ENCODE measurements at regions not wholly inside any gene's neighbourhood (a gene's known extent, or its start where the extent isn't known, plus 50 kb on each side); places are given as distances from the start of the nearest gene placed in this dataset.

GRCh38 chr4:152039691-152040090, 278.9 kb upstream of the GATB start:
- Mint-ChIP-seq H3K36me3 (ENCODE audit: insufficient read depth in 1 of 3, low read depth in 3 of 3) (peaks cover 5 to 12% (median 5%) of the 10 kb centered on the region in 3 experiments; a peak in 3 of 7 replicates), H3K27me3 (ENCODE audit: low read depth) (peaks cover 5% of the 10 kb centered on the region), H3K27ac (peak overlapping the region in 1 of 3 experiments; percentile 57; a peak in 1 of 7 replicates), H3K4me1 (peaks cover 6 to 7% of the 10 kb centered on the region in 2 experiments), H3K9me3 (peaks cover 8 to 13% of the 10 kb centered on the region in 2 experiments), H3K4me3 (no peak overlapping the region)
- Histone ChIP-seq H2AFZ (ENCODE audit: low read length) (no peak overlapping the region), H3K27ac (ENCODE audit: insufficient read length, low read depth, low read length) (no peak overlapping the region), H3K4ac (ENCODE audit: low read depth, low read length) (no peak overlapping the region), H3K56ac (ENCODE audit: insufficient read length, low read depth, low read length) (no peak overlapping the region), H2BK12ac (ENCODE audit: insufficient read length, low read depth, low read length) (no peak overlapping the region), H3K14ac (ENCODE audit: insufficient read depth, low read length) (no peak overlapping the region), H4K8ac (replicated peaks; ENCODE audit: insufficient read length, low read depth, low read length) (no peak overlapping the region), H2BK120ac (ENCODE audit: low read depth, low read length, poor library complexity, severe bottlenecking) (no peak overlapping the region), H3K23me2 (ENCODE audit: insufficient read length, low read depth, low read length, poor library complexity, severe bottlenecking) (no peaks in the 10 kb centered on the region), H3K9ac (ENCODE audit: extremely low read depth, insufficient read length, low read length) (no peak overlapping the region), H3K27me3 (ENCODE audit: insufficient read depth, low read length) (no peaks in the 10 kb centered on the region), H2BK5ac (ENCODE audit: insufficient read length, low read length) (no peak overlapping the region), H4K20me1 (ENCODE audit: control insufficient read depth, insufficient read depth, insufficient read length) (no peaks in the 10 kb centered on the region), H3K79me1 (ENCODE audit: insufficient read depth, low read depth, low read length, poor library complexity, severe bottlenecking) (no peaks in the 10 kb centered on the region), H4K5ac (ENCODE audit: insufficient read length, low read depth, low read length) (no peak overlapping the region), H3T11ph (ENCODE audit: low read length) (no peak overlapping the region), H4K91ac (ENCODE audit: insufficient read length, low read depth, low read length) (no peak overlapping the region), H2BK15ac (ENCODE audit: low read depth, low read length) (no peak overlapping the region), H3K4me2 (ENCODE audit: insufficient read depth, insufficient read length, low read length) (no peak overlapping the region), H3K79me2 (ENCODE audit: insufficient read depth, low read length) (no peaks in the 10 kb centered on the region), H2AK5ac (ENCODE audit: insufficient read length, low read length) (no peak overlapping the region), H2BK20ac (ENCODE audit: low read depth, low read length, poor library complexity, severe bottlenecking) (no peak overlapping the region), H3K23ac (ENCODE audit: insufficient read length, low read depth, low read length) (no peak overlapping the region), H3K9me3 (ENCODE audit: control insufficient read depth, low read depth, low read length) (no peaks in the 10 kb centered on the region), H3K18ac (ENCODE audit: insufficient read length, low read depth, low read length) (no peak overlapping the region), H3K4me1 (ENCODE audit: insufficient read depth, low read length) (no peaks in the 10 kb centered on the region)
- no peak for DNase-seq
- no CpG with 5 or more reads among the region's 5 CpGs for WGBS (ENCODE audit: extremely low coverage, insufficient read length, low lambda C conversion rate)
- TF ChIP-seq, protein P1, sequence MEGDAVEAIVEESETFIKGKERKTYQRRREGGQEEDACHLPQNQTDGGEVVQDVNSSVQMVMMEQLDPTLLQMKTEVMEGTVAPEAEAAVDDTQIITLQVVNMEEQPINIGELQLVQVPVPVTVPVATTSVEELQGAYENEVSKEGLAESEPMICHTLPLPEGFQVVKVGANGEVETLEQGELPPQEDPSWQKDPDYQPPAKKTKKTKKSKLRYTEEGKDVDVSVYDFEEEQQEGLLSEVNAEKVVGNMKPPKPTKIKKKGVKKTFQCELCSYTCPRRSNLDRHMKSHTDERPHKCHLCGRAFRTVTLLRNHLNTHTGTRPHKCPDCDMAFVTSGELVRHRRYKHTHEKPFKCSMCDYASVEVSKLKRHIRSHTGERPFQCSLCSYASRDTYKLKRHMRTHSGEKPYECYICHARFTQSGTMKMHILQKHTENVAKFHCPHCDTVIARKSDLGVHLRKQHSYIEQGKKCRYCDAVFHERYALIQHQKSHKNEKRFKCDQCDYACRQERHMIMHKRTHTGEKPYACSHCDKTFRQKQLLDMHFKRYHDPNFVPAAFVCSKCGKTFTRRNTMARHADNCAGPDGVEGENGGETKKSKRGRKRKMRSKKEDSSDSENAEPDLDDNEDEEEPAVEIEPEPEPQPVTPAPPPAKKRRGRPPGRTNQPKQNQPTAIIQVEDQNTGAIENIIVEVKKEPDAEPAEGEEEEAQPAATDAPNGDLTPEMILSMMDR (conservative IDR thresholded peaks at IDR 0.05) = no peak
